Stimulated activated CD4-positive, alpha-beta T cell treated with anti-CD3 and anti-CD28 coated beads, Interleukin-12 subunit alpha, Interleukin-12 subunit beta, amount 100 ng/mL, for 24 hours (primary cell): ENCODE measurements at regions not wholly inside any gene's neighbourhood (a gene's known extent, or its start where the extent isn't known, plus 50 kb on each side); places are given as distances from the start of the nearest gene placed in this dataset.

Source experiments
- DNase-seq, 2 experiments: peaks; one replicate each; pipeline ENCODE4 v3.0.0-alpha.2; 2020; ENCODE audit warnings: low read depth in 2 of 2

- no peak for DNase-seq
Measured at GRCh38 chr4:145427991-145428390, 53.7 kb upstream of the SMAD1 start.

GRCh38 chr4:145427221-145427620 is 54.4 kb upstream of the SMAD1 start:
- DNase-seq, result no peak

GRCh38 chr4:145423017-145423708 is 58.5 kb upstream of the SMAD1 start:
- DNase-seq, result no peak

GRCh38 chr4:145420595-145421214 is 60.9 kb upstream of the SMAD1 start:
- no peak for DNase-seq

GRCh38 chr4:145418739-145419138 is 62.9 kb upstream of the SMAD1 start:
- DNase-seq, result no peak

GRCh38 chr4:145417348-145418130 is 64.1 kb upstream of the SMAD1 start:
- no peak for DNase-seq

- no peak for DNase-seq
Measured at GRCh38 chr4:145414841-145415240, 66.8 kb upstream of the SMAD1 start.

GRCh38 chr4:145414226-145414625 is 67.4 kb upstream of the SMAD1 start:
- no peak for DNase-seq

- DNase-seq, result no peak
Measured at GRCh38 chr4:145406970-145407369, 74.7 kb upstream of the SMAD1 start.

GRCh38 chr4:145404761-145405160 is 76.9 kb upstream of the SMAD1 start:
- DNase-seq, result no peak

- no peak for DNase-seq
Measured at GRCh38 chr4:145396581-145396980, 85.1 kb upstream of the SMAD1 start.

GRCh38 chr4:145390571-145390970 is 91.1 kb upstream of the SMAD1 start:
- DNase-seq, result no peak

- no peak for DNase-seq
Measured at GRCh38 chr4:145389550-145389949, 92.1 kb upstream of the SMAD1 start.

- no peak for DNase-seq
Measured at GRCh38 chr4:145388043-145388442, 93.6 kb upstream of the SMAD1 start.

- no peak for DNase-seq
Measured at GRCh38 chr4:145387079-145387478, 94.6 kb upstream of the SMAD1 start.

- no peak for DNase-seq
Measured at GRCh38 chr4:145381163-145381562, 100.5 kb upstream of the SMAD1 start.

GRCh38 chr4:145380123-145380522 is 101.5 kb upstream of the SMAD1 start:
- no peak for DNase-seq

- DNase-seq, result no peak
Measured at GRCh38 chr4:145375416-145375815, 106.2 kb upstream of the SMAD1 start.

- DNase-seq, result no peak
Measured at GRCh38 chr4:145352438-145353145, 129.1 kb upstream of the SMAD1 start.

GRCh38 chr4:145351922-145352321 is 129.7 kb upstream of the SMAD1 start:
- DNase-seq, result no peak

GRCh38 chr4:145351162-145351561 is 130.5 kb upstream of the SMAD1 start:
- DNase-seq, result no peak

- no peak for DNase-seq
Measured at GRCh38 chr4:145348291-145348690, 133.4 kb upstream of the SMAD1 start.
